Activated CD4-positive, alpha-beta memory T cell treated with anti-CD3 and anti-CD28 coated beads for 36 hours (primary cell): ENCODE measurements at regions not wholly inside any gene's neighbourhood (a gene's known extent, or its start where the extent isn't known, plus 50 kb on each side); places are given as distances from the start of the nearest gene placed in this dataset.
"Not testable (repeated sequence)": the region's sequence is repeated elsewhere in the genome, so short reads cannot be mapped to it uniquely, and the experiment has no call there.

Experiments
- CTCF ChIA-PET: fragments of 350-600 bp; sonication (Branson Sonifier 250); formaldehyde crosslinking; loops from one replicate; lab custom pipeline; 2021; ENCODE audit warnings: antibody characterized with exemption, inconsistent platforms; lab: Charles Lee
- POLR2A ChIA-PET: fragments of 350-600 bp; sonication (Branson Sonifier 250); formaldehyde crosslinking; loops from one replicate; lab custom pipeline; 2021; ENCODE audit warnings: antibody characterized with exemption; lab: Charles Lee
- DNase-seq: peaks from one replicate; pipeline ENCODE4 v3.0.0-alpha.2; 2020
- H3K27ac Mint-ChIP-seq: one replicate; pipeline ENCODE4 v1.8.0; 2021; ENCODE audit warnings: mixed read lengths
- H3K27me3 Mint-ChIP-seq: one replicate; pipeline ENCODE4 v1.8.0; 2021; ENCODE audit warnings: mixed read lengths
- H3K36me3 Mint-ChIP-seq: one replicate; pipeline ENCODE4 v1.8.0; 2021; ENCODE audit warnings: mixed read lengths
- H3K4me1 Mint-ChIP-seq: one replicate; pipeline ENCODE4 v1.8.0; 2021; ENCODE audit warnings: low read depth, mixed read lengths
- H3K4me3 Mint-ChIP-seq: one replicate; pipeline ENCODE4 v1.8.0; 2021; ENCODE audit warnings: mild to moderate bottlenecking, mixed read lengths
- H3K9me3 Mint-ChIP-seq: one replicate; pipeline ENCODE4 v1.8.0; 2021; ENCODE audit warnings: mixed read lengths
- intact Hi-C: fragments of 100-400 bp; cut with micrococcal nuclease; formaldehyde crosslinking; loops from one replicate; pipeline ENCODE4 v1.15.1; 2023

- POLR2A ChIA-PET, result no interaction called here
- Mint-ChIP-seq H3K4me3 (no peak overlapping the region), H3K27me3 (peaks cover 5% of the 10 kb centered on the region), H3K4me1 (peaks cover 6% of the 10 kb centered on the region), H3K27ac (no peak overlapping the region), H3K36me3 (no peaks in the 10 kb centered on the region), H3K9me3 (no peaks in the 10 kb centered on the region)
- CTCF ChIA-PET, result interaction anchor here (1.2 kb wide), 1 partner anchor 19 kb away, joined by 3 read pairs; no protein-coding TSS in a partner anchor
- no peak for DNase-seq
- intact Hi-C loops, result no loop called here
Measured at GRCh38 chr4:37757761-37758160, 68.7 kb upstream of the PGM2 start.

GRCh38 chr4:37757121-37757520 is 69.4 kb upstream of the PGM2 start:
- intact Hi-C loops, result no loop called here
- H3K27ac Mint-ChIP-seq, result no peak overlapping the region
- CTCF ChIA-PET, result no interaction called here
- H3K9me3 Mint-ChIP-seq, result no peaks in the 10 kb centered on the region
- peaks cover 5% of the 10 kb centered on the region for H3K27me3 Mint-ChIP-seq
- POLR2A ChIA-PET, result no interaction called here
- H3K4me3 Mint-ChIP-seq, result no peak overlapping the region
- no peaks in the 10 kb centered on the region for H3K36me3 Mint-ChIP-seq
- DNase-seq, result no peak
- peaks cover 6% of the 10 kb centered on the region for H3K4me1 Mint-ChIP-seq

- ChIA-PET CTCF (interaction anchor here (1.4 kb wide), 1 partner anchor 152 kb away, joined by 6 read pairs; no protein-coding TSS in a partner anchor), POLR2A (no interaction called here)
- Mint-ChIP-seq H3K27ac (no peak overlapping the region), H3K9me3 (no peaks in the 10 kb centered on the region), H3K36me3 (no peaks in the 10 kb centered on the region), H3K27me3 (peaks cover 2% of the 10 kb centered on the region), H3K4me3 (no peak overlapping the region), H3K4me1 (peaks cover 6% of the 10 kb centered on the region)
- intact Hi-C loops, result no loop called here
- DNase-seq, result no peak
Measured at GRCh38 chr4:37754410-37755185, 68.4 kb upstream of the RELL1 start.

GRCh38 chr4:37749398-37749988 is 63.3 kb upstream of the RELL1 start:
- Mint-ChIP-seq H3K4me1 (peaks cover 5% of the 10 kb centered on the region), H3K27ac (no peak overlapping the region), H3K27me3 (peaks cover 1% of the 10 kb centered on the region), H3K9me3 (peaks cover 2% of the 10 kb centered on the region), H3K36me3 (no peaks in the 10 kb centered on the region), H3K4me3 (no peak overlapping the region)
- intact Hi-C loops, result no loop called here
- no peak for DNase-seq
- ChIA-PET CTCF (no interaction called here), POLR2A (no interaction called here)

- no peaks in the 10 kb centered on the region for H3K4me1 Mint-ChIP-seq
- H3K36me3 Mint-ChIP-seq, result no peaks in the 10 kb centered on the region
- intact Hi-C loops, result no loop called here
- DNase-seq, result no peak
- no peaks in the 10 kb centered on the region for H3K27me3 Mint-ChIP-seq
- ChIA-PET POLR2A (no interaction called here), CTCF (no interaction called here)
- H3K4me3 Mint-ChIP-seq, result no peak overlapping the region
- peaks cover 2% of the 10 kb centered on the region for H3K9me3 Mint-ChIP-seq
- no peak overlapping the region for H3K27ac Mint-ChIP-seq
Measured at GRCh38 chr4:37748485-37748884, 62.3 kb upstream of the RELL1 start.

- Mint-ChIP-seq H3K9me3 (peaks cover 2% of the 10 kb centered on the region), H3K27ac (no peak overlapping the region)
- CTCF ChIA-PET, result no interaction called here
Measured at GRCh38 chr4:37747772-37748330, 61.7 kb upstream of the RELL1 start.

GRCh38 chr4:37746852-37747251 is 60.7 kb upstream of the RELL1 start:
- H3K4me1 Mint-ChIP-seq, CTCF ChIA-PET, POLR2A ChIA-PET: not testable (repeated sequence)

More at GRCh38 chr4:37747772-37748330, 61.7 kb upstream of the RELL1 start:
- H3K36me3 Mint-ChIP-seq, result no peaks in the 10 kb centered on the region
- H3K4me3 Mint-ChIP-seq, result no peak overlapping the region
- DNase-seq, result no peak
- H3K4me1 Mint-ChIP-seq, result no peaks in the 10 kb centered on the region
- no peaks in the 10 kb centered on the region for H3K27me3 Mint-ChIP-seq
- POLR2A ChIA-PET, result no interaction called here
- intact Hi-C loops, result no loop called here

DNA sequence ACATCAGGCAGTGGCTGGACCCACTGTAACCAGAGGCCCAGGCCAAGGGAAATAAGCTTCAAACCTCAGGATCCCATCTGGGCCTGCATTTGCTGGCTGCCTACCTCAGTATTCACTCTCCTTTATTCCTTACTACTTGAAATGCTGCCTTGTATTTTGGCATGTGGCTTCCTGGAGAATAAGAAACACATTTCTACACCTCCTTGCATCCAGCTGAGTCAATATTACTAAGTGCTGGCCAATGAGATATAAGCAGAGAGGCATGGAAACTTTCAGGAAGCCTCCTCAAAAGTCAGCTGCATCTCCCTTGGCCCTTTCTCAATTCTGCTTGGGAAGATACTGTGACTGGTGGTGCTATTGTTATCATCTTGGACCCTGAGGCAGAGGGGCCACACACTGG is 59.8 kb upstream of the RELL1 start:
- Mint-ChIP-seq H3K4me3 (no peak overlapping the region), H3K9me3 (peaks cover 2% of the 10 kb centered on the region), H3K27ac (no peak overlapping the region), H3K36me3 (no peaks in the 10 kb centered on the region), H3K4me1 (no peaks in the 10 kb centered on the region), H3K27me3 (no peaks in the 10 kb centered on the region)
- ChIA-PET CTCF (no interaction called here), POLR2A (no interaction called here)
- no peak for DNase-seq
- intact Hi-C loops, result no loop called here

More at GRCh38 chr4:37746852-37747251, 60.7 kb upstream of the RELL1 start:
- H3K4me3 Mint-ChIP-seq, DNase-seq, intact Hi-C loops, H3K27me3 Mint-ChIP-seq, H3K36me3 Mint-ChIP-seq, H3K27ac Mint-ChIP-seq, H3K9me3 Mint-ChIP-seq: not testable (repeated sequence)

DNA sequence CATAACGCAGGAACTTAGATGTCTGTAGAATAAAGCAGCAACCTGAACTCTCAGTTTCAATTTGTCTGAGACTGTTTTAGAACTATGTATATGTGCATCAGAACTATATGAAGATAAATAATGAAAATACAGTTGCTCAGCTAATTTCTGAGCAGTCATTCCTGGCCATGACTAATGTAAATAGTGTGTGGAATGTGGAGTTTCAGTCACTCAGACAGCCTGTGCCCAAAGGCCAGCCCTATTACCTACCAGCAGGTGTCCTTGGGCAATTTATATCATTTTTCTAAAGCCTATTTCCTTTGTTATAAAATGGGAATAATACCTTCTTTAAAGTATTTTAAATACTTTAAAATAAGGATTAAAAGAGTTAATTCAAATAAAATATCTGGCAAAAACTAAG is 56.0 kb upstream of the RELL1 start:
- CTCF ChIA-PET, result interaction anchor here (1.2 to 1.6 kb wide), 2 partner anchors 39 to 139 kb away, joined by 3 to 5 read pairs; no protein-coding TSS in a partner anchor
- Mint-ChIP-seq H3K4me3 (no peak overlapping the region), H3K27me3 (no peaks in the 10 kb centered on the region), H3K4me1 (no peaks in the 10 kb centered on the region), H3K27ac (no peak overlapping the region), H3K9me3 (no peaks in the 10 kb centered on the region), H3K36me3 (no peaks in the 10 kb centered on the region)
- POLR2A ChIA-PET, result no interaction called here
- no peak for DNase-seq
- intact Hi-C loops, result no loop called here

GRCh38 chr4:37741564-37741963 is 55.4 kb upstream of the RELL1 start:
- POLR2A ChIA-PET, result no interaction called here
- no peaks in the 10 kb centered on the region for H3K4me1 Mint-ChIP-seq
- CTCF ChIA-PET, result interaction anchor here (1.6 kb wide), 1 partner anchor 139 kb away, joined by 5 read pairs; no protein-coding TSS in a partner anchor
- intact Hi-C loops, result no loop called here
- no peak for DNase-seq
- H3K36me3 Mint-ChIP-seq, result no peaks in the 10 kb centered on the region
- H3K27me3 Mint-ChIP-seq, result no peaks in the 10 kb centered on the region
- H3K27ac Mint-ChIP-seq, result no peak overlapping the region
- H3K9me3 Mint-ChIP-seq, result no peaks in the 10 kb centered on the region
- no peak overlapping the region for H3K4me3 Mint-ChIP-seq

- no peaks in the 10 kb centered on the region for H3K36me3 Mint-ChIP-seq
- H3K27me3 Mint-ChIP-seq, result no peaks in the 10 kb centered on the region
- POLR2A ChIA-PET, result no interaction called here
- no peak overlapping the region for H3K4me3 Mint-ChIP-seq
- CTCF ChIA-PET, result no interaction called here
- no peaks in the 10 kb centered on the region for H3K9me3 Mint-ChIP-seq
- H3K4me1 Mint-ChIP-seq, result no peaks in the 10 kb centered on the region
- intact Hi-C loops, result no loop called here
- no peak overlapping the region for H3K27ac Mint-ChIP-seq
- DNase-seq, result no peak
Measured at GRCh38 chr4:37740546-37740945, 54.4 kb upstream of the RELL1 start.

- ChIA-PET CTCF (no interaction called here), POLR2A (no interaction called here)
- no peak for DNase-seq
- intact Hi-C loops, result no loop called here
- no peaks in the 10 kb centered on the region for H3K9me3 Mint-ChIP-seq
- H3K36me3 Mint-ChIP-seq, result no peaks in the 10 kb centered on the region
- H3K27ac Mint-ChIP-seq, result no peak overlapping the region
- H3K27me3 Mint-ChIP-seq, result no peaks in the 10 kb centered on the region
- H3K4me3 Mint-ChIP-seq, result no peak overlapping the region
- H3K4me1 Mint-ChIP-seq, result no peaks in the 10 kb centered on the region
Measured at GRCh38 chr4:37737466-37737865, 51.3 kb upstream of the RELL1 start.
